ENCODE measurements at regions not wholly inside any gene's neighbourhood (a gene's known extent, or its start where the extent isn't known, plus 50 kb on each side); places are given as distances from the start of the nearest gene placed in this dataset.

DNA sequence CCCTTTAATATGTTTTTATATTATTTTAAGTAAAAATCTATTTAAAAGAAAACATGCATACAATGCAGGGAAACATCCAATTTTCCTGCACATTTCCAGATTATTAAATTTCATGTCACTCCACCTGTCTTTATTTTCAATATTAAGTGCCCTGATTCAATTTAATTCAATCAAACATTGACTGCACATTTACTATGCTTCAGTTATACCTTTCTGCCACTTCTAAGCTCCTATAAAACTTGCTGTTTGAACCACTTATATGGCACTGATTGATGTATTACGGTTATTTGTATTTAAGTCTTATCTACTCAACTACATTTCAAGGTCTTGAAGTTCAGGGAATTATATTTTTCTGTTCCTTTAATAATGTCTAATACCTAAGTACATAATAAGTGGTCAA, 198.0 kb downstream of the CAVIN4 start:
- TF ChIP-seq, protein P1, sequence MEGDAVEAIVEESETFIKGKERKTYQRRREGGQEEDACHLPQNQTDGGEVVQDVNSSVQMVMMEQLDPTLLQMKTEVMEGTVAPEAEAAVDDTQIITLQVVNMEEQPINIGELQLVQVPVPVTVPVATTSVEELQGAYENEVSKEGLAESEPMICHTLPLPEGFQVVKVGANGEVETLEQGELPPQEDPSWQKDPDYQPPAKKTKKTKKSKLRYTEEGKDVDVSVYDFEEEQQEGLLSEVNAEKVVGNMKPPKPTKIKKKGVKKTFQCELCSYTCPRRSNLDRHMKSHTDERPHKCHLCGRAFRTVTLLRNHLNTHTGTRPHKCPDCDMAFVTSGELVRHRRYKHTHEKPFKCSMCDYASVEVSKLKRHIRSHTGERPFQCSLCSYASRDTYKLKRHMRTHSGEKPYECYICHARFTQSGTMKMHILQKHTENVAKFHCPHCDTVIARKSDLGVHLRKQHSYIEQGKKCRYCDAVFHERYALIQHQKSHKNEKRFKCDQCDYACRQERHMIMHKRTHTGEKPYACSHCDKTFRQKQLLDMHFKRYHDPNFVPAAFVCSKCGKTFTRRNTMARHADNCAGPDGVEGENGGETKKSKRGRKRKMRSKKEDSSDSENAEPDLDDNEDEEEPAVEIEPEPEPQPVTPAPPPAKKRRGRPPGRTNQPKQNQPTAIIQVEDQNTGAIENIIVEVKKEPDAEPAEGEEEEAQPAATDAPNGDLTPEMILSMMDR (IDR thresholded peaks at IDR 0.05), result no peak
- TF ChIP-seq POLR2AphosphoS5 (IDR thresholded peaks at IDR 0.05) (no peak), POLR2A (IDR thresholded peaks at IDR 0.05) (no peak)

All from suprapubic skin (tissue), 4 donors.